ENCODE measurements at regions not wholly inside any gene's neighbourhood (a gene's known extent, or its start where the extent isn't known, plus 50 kb on each side); places are given as distances from the start of the nearest gene placed in this dataset.

- no peak for TF ChIP-seq ZNF263 (CRISPR knock-in tag; IDR thresholded peaks at IDR 0.05; ENCODE audit: low read depth)
Observed at GRCh38 chr2:199115169-199115568, 342.6 kb downstream of the SATB2 start (continued).

- no peak for DNase-seq (ENCODE audit: low spot score)
- H3K36me3 Mint-ChIP-seq, result no peaks in the 10 kb centered on the region
- H3K27me3 Mint-ChIP-seq (ENCODE audit: low read depth), result no peaks in the 10 kb centered on the region; the same call in 1 of the 2 replicates
- TF ChIP-seq FOXK1 (CRISPR knock-in tag; IDR thresholded peaks at IDR 0.05) (no peak), AFF4 (CRISPR knock-in tag; IDR thresholded peaks at IDR 0.05; ENCODE audit: borderline replicate concordance) (no peak), HMGXB4 (CRISPR knock-in tag; IDR thresholded peaks at IDR 0.05) (no peak), ZNF423 (CRISPR knock-in tag; IDR thresholded peaks at IDR 0.05) (no peak), ZNF532 (CRISPR knock-in tag; IDR thresholded peaks at IDR 0.05; ENCODE audit: borderline replicate concordance) (no peak)
- H3K4me3 Mint-ChIP-seq, result no peak overlapping the region
- no peak overlapping the region for H3K27ac Mint-ChIP-seq
- CTCF ChIA-PET, result no interaction called here
- H3K9me3 Mint-ChIP-seq, result no peaks in the 10 kb centered on the region
- ATAC-seq, result no peak
- POLR2A ChIA-PET, result no interaction called here
- peaks cover 25% of the 10 kb centered on the region for H3K4me1 Mint-ChIP-seq
Observed at GRCh38 chr2:199113111-199113510, 344.6 kb downstream of the SATB2 start.

- no peaks in the 10 kb centered on the region; the same call in 1 of the 2 replicates for H3K27me3 Mint-ChIP-seq (ENCODE audit: low read depth)
- POLR2A ChIA-PET, result no interaction called here
- H3K9me3 Mint-ChIP-seq, result no peaks in the 10 kb centered on the region
- no peak for ATAC-seq
- H3K27ac Mint-ChIP-seq, result no peak overlapping the region
- H3K4me3 Mint-ChIP-seq, result no peak overlapping the region
- peaks cover 22% of the 10 kb centered on the region for H3K4me1 Mint-ChIP-seq
- H3K36me3 Mint-ChIP-seq, result no peaks in the 10 kb centered on the region
- CTCF ChIA-PET, result no interaction called here
- TF ChIP-seq NFYB (CRISPR knock-in tag; conservative IDR thresholded peaks at IDR 0.05; ENCODE audit: low read depth) (no peak), IRF1 (CRISPR knock-in tag; IDR thresholded peaks at IDR 0.05) (no peak), ATF1 (CRISPR knock-in tag; IDR thresholded peaks at IDR 0.05) (no peak), MLX (CRISPR knock-in tag; IDR thresholded peaks at IDR 0.05) (no peak), RELA (CRISPR knock-in tag; IDR thresholded peaks at IDR 0.05; ENCODE audit: borderline replicate concordance) (no peak), CTCF (IDR thresholded peaks at IDR 0.05) (no peak), GRHL2 (CRISPR knock-in tag; IDR thresholded peaks at IDR 0.05; ENCODE audit: insufficient replicate concordance, severe bottlenecking) (no peak), HMGXB4 (CRISPR knock-in tag; IDR thresholded peaks at IDR 0.05) (no peak)
- no peak for DNase-seq (ENCODE audit: low spot score)
Observed at GRCh38 chr2:199111458-199111857, 346.3 kb downstream of the SATB2 start.

Data from WTC11 (cell line).